ENCODE measurements at regions not wholly inside any gene's neighbourhood (a gene's known extent, or its start where the extent isn't known, plus 50 kb on each side); places are given as distances from the start of the nearest gene placed in this dataset.

DNA sequence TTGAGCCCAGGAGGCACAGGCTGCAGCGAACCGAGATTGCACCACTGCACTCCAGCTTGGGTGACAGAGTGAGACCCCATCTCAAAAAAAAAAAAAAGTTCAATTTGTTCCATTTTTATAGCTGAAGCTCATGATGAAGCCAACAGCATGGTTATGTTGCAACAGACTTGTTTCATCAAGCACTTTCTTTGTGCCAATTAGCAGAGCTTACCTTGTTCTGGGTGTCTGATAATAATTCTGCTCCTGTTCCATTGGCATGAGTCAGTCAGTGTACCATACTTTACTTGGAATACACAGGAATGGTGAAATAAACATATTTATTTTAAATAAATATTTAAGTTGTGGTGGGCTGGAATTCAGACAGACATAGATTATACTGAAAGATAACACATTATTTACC, 100.8 kb upstream of the DAAM1 start:
- TF ChIP-seq, protein P1, sequence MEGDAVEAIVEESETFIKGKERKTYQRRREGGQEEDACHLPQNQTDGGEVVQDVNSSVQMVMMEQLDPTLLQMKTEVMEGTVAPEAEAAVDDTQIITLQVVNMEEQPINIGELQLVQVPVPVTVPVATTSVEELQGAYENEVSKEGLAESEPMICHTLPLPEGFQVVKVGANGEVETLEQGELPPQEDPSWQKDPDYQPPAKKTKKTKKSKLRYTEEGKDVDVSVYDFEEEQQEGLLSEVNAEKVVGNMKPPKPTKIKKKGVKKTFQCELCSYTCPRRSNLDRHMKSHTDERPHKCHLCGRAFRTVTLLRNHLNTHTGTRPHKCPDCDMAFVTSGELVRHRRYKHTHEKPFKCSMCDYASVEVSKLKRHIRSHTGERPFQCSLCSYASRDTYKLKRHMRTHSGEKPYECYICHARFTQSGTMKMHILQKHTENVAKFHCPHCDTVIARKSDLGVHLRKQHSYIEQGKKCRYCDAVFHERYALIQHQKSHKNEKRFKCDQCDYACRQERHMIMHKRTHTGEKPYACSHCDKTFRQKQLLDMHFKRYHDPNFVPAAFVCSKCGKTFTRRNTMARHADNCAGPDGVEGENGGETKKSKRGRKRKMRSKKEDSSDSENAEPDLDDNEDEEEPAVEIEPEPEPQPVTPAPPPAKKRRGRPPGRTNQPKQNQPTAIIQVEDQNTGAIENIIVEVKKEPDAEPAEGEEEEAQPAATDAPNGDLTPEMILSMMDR (IDR thresholded peaks at IDR 0.05), result no peak

DNA sequence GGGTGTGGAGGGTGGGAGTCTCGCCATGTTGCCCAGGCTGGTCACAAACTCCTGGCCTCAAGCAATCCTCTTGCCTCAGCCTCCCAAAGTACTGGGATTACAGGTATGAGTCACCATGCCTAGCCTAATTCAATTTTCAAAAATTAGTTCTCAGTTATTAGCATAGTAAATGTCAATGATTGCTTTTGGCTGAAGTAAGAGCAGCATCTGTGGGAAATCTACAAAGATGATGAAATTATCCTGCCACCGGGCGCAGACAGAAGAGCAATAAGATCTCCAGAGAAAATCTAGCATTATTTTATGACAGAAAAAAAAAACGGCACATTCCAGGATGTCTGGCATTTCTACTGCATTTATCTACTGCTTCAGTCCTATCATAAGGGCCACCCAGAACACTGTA, 97.9 kb upstream of the DAAM1 start:
- TF ChIP-seq, protein P1 (IDR thresholded peaks at IDR 0.05), result no peak

DNA sequence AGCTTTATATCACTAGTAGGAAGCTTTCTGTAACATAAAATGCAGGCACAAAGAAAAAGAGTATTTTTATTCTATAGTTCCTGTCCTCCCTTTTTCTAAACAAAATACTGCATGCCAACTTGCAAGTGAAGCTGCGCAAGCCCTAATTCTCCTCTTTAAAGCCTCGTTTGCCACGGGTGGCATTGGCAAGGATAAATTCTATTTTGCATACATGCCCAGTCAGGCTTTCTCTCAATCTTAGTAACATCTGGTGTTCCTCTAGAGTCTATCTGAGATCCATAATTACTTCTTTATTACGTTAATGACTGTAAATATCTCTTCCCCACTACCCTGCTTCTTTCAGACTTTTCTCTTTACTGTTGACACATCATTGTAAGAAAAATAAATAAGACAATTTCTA, 97.1 kb upstream of the DAAM1 start:
- TF ChIP-seq, protein P1 (IDR thresholded peaks at IDR 0.05), result no peak

DNA sequence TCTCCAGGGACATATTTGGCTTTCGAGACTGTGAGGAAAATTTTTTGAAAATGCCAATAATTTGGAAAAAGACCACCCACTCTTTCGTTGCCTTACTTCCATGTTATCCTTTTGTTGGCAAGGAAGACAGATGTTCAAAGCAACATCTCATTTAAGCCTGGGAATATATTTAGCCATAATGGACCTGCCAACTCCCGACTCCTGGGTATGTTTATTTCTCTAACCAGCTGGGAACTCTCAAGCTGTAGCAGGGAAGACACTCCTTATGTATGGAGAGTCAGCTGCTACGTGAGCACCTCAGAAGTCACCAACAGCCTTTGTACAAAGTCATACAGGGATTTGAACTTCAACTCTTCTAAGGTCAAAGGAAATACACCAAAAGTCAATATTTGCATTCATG, 96.5 kb upstream of the DAAM1 start:
- TF ChIP-seq, protein P1 (IDR thresholded peaks at IDR 0.05), result no peak

DNA sequence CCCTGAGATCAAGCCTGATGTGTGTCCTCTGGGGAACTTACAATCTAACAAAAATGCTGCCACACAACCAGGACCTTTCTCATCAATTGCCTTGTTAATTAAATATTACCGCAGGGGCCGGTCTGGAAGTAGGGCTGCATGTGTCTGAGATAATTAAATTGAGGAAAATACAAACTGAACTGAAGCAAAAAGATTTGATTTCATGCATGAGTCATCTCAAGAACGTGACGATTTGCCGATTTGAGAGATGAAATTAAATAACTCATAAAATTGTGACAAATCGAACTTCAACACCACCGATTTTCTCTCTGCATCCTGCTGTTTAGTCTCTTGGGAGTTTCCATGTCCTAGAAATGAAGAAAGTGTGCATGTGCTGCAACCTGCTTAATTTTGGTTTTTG, 94.6 kb upstream of the DAAM1 start:
- TF ChIP-seq, protein P1 (IDR thresholded peaks at IDR 0.05), result no peak

DNA sequence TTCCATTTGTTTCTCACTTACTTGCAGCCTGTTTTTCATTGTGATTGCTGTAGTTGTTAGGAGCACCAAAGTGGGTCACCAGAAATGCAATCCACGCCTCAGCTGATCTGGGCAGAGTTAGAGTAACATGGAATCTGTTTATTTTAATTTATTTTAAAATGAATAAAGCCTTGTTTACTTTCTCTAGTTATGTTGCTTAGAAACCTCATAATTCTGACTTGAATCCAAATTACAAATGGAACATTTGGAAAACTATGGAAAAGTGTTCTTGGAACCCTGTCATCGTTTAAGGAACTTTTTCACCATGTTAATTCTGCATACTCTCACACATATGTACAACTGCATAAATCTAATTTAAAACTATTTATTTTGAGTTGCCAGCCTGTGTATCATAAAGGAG, 92.2 kb upstream of the DAAM1 start:
- TF ChIP-seq, protein P1 (IDR thresholded peaks at IDR 0.05), result no peak

DNA sequence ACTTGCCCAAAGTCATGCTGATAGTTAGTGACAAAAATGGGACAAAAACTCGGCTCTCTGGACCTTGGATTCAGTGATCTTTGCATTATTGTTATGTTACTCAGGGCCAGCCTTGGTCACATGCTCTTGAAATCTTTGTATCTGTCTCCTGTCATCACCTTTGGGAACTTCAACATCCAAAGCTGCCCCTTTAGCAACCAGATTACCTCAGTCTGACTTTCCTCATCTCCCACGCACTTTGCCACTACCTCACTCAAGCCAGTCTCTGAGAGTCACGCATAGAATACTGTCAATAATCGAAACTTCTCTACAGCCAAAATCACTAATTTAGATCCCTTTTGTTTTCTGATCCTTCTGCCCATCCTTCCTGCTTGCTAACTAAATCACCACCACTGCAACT, 90.8 kb upstream of the DAAM1 start:
- TF ChIP-seq, protein P1 (IDR thresholded peaks at IDR 0.05), result no peak

DNA sequence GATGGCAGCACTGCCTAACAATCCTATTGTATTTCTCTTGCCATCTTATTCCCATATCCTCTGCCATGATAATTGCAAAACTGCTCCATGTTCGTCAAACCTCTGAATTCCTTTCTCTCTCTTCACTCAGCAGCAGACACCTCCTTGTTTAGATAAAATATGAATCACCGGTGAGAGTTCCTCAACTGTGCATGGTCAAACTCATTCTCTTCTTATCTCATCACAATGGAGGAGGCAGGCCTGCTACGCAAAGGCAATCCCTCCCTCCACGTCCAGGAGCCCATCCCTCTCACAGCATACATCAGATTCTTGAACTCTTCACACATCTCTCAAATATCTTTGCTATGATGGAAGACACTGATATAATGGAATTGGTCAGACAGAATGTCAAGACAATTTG, 90.1 kb upstream of the DAAM1 start:
- TF ChIP-seq, protein P1 (IDR thresholded peaks at IDR 0.05), result no peak

Measured in LNCAP (cell line).